HEK293 (cell line): ENCODE measurements at regions not wholly inside any gene's neighbourhood (a gene's known extent, or its start where the extent isn't known, plus 50 kb on each side); places are given as distances from the start of the nearest gene placed in this dataset.

Source experiments
- BCL11B ChIP-seq: fragments of 450-650 bp; formaldehyde crosslinking; IDR thresholded peaks from 2 replicates; pipeline ENCODE4 v1.5.1; 2016; ENCODE audit warnings: low read depth, missing biosample characterization, missing genetic modification characterization
- CTCF ChIP-seq: fragments of 450-650 bp; formaldehyde crosslinking; IDR thresholded peaks from 2 replicates; pipeline ENCODE4 v1.5.1; 2016; ENCODE audit warnings: missing biosample characterization, missing genetic modification characterization
- PBX3 ChIP-seq: sonication (generic); formaldehyde crosslinking; IDR thresholded peaks from 2 replicates; pipeline ENCODE4 v1.8.1; 2022; ENCODE audit warnings: mild to moderate bottlenecking, moderate library complexity, missing genetic modification reagents
- TSHZ1 ChIP-seq: fragments of 450-650 bp; formaldehyde crosslinking; IDR thresholded peaks from 2 replicates; pipeline ENCODE4 v1.5.1; 2016; ENCODE audit warnings: missing biosample characterization, missing genetic modification characterization, borderline replicate concordance
- YY1 ChIP-seq: fragments of 450-650 bp; formaldehyde crosslinking; IDR thresholded peaks from 2 replicates; pipeline ENCODE4 v1.5.1; 2018; ENCODE audit warnings: missing biosample characterization, missing genetic modification characterization
- ZNF274 ChIP-seq, 2 experiments: fragments of 200-500 bp in 1 of 2; fragments of 450-650 bp in 1 of 2; sonication (Bioruptor generic) in 1 of 2; formaldehyde crosslinking in 1 of 2; IDR thresholded peaks; 2 replicates each; pipeline versions ENCODE4 v1.5.1 to v1.6.1; 2014 to 2016; ENCODE audit warnings: borderline replicate concordance in 1 of 2, inconsistent platforms in 1 of 2, low read length in 1 of 2, missing biosample characterization in 1 of 2, missing genetic modification characterization in 1 of 2
- ZNF324 ChIP-seq: fragments of 450-650 bp; formaldehyde crosslinking; IDR thresholded peaks from 2 replicates; pipeline ENCODE4 v1.5.1; 2016; ENCODE audit warnings: missing biosample characterization, missing genetic modification characterization
- ZNF704 ChIP-seq: fragments of 450-650 bp; formaldehyde crosslinking; IDR thresholded peaks from 2 replicates; pipeline ENCODE4 v1.5.1; 2016; ENCODE audit warnings: missing biosample characterization, missing genetic modification characterization
- ZNF747 ChIP-seq: fragments of 450-650 bp; formaldehyde crosslinking; IDR thresholded peaks from 2 replicates; pipeline ENCODE4 v1.5.1; 2016; ENCODE audit warnings: missing biosample characterization, missing genetic modification characterization

GRCh38 chr4:35653451-35653850, 590.9 kb downstream of the ARAP2 start:
- TF ChIP-seq CTCF (tag by site-specific recombination) (no peak), PBX3 (no peak), ZNF704 (tag by site-specific recombination) (no peak), ZNF274 (IDR thresholded peaks at IDR 0.05; ENCODE audit: low read length) (no peak), ZNF274 (tag by site-specific recombination; IDR thresholded peaks at IDR 0.05; ENCODE audit: borderline replicate concordance) (no peak), YY1 (tag by site-specific recombination) (no peak), TSHZ1 (no peak), ZNF747 (tag by site-specific recombination) (no peak), ZNF324 (no peak), BCL11B (tag by site-specific recombination) (no peak)
